ENCODE measurements at regions not wholly inside any gene's neighbourhood (a gene's known extent, or its start where the extent isn't known, plus 50 kb on each side); places are given as distances from the start of the nearest gene placed in this dataset.
"Not testable (repeated sequence)": the region's sequence is repeated elsewhere in the genome, so short reads cannot be mapped to it uniquely, and the experiment has no call there.

- Histone ChIP-seq H3K9me3 (ENCODE audit: control insufficient read depth in 2 of 2, insufficient read depth in 1 of 2, low read length in 1 of 2) (no peaks in the 10 kb centered on the region), H3K4me3 (ENCODE audit: low read length in 2 of 2) (no peak overlapping the region), H3K4me1 (ENCODE audit: control insufficient read depth in 2 of 2, insufficient read depth in 2 of 2, low read length in 2 of 2) (no peaks in the 10 kb centered on the region), H3K27me3 (ENCODE audit: control insufficient read depth in 2 of 2, insufficient read depth in 1 of 2, low read length in 1 of 2) (no peaks in the 10 kb centered on the region), H3K36me3 (ENCODE audit: control insufficient read depth in 2 of 2, insufficient read depth in 2 of 2, low read length in 1 of 2) (no peaks in the 10 kb centered on the region), H3K27ac (ENCODE audit: low read depth in 1 of 2, low read length in 1 of 2) (no peak overlapping the region)
- WGBS, result 93% methylated on average over 2 of the region's 2 CpGs
- no peak for DNase-seq (ENCODE audit: low read depth in 6 of 9, low spot score in 9 of 9)
These were observed 123.4 kb downstream of the BOD1 start for GRCh38 chr5:173493040-173493439.

- H3K4me3 ChIP-seq (ENCODE audit: low read length in 2 of 2), result no peak overlapping the region
- no peaks in the 10 kb centered on the region for H3K4me1 ChIP-seq (ENCODE audit: control insufficient read depth in 2 of 2, insufficient read depth in 2 of 2, low read length in 2 of 2)
- DNase-seq (ENCODE audit: low read depth in 6 of 9, low spot score in 9 of 9), result no peak
- H3K27ac ChIP-seq (ENCODE audit: low read depth in 1 of 2, low read length in 1 of 2), result no peak overlapping the region
- no peaks in the 10 kb centered on the region for H3K27me3 ChIP-seq (ENCODE audit: control insufficient read depth in 2 of 2, insufficient read depth in 1 of 2, low read length in 1 of 2)
- 86% methylated on average over 1 of the region's 1 CpG for WGBS
- H3K36me3 ChIP-seq (ENCODE audit: control insufficient read depth in 2 of 2, insufficient read depth in 2 of 2, low read length in 1 of 2), result no peaks in the 10 kb centered on the region
- no peaks in the 10 kb centered on the region for H3K9me3 ChIP-seq (ENCODE audit: control insufficient read depth in 2 of 2, insufficient read depth in 1 of 2, low read length in 1 of 2)
These were observed 125.8 kb downstream of the BOD1 start for GRCh38 chr5:173490681-173491080.

- H3K9me3 ChIP-seq (ENCODE audit: control insufficient read depth in 2 of 2, insufficient read depth in 1 of 2, low read length in 1 of 2), result no peaks in the 10 kb centered on the region
- DNase-seq (ENCODE audit: low read depth in 6 of 9, low spot score in 9 of 9), result no peak
- 72% methylated on average over 5 of the region's 5 CpGs for WGBS
These were observed 128.3 kb downstream of the BOD1 start for GRCh38 chr5:173488144-173488543.

GRCh38 chr5:173487300-173487699 is 129.2 kb downstream of the BOD1 start:
- H3K4me1 ChIP-seq (ENCODE audit: control insufficient read depth in 2 of 2, insufficient read depth in 2 of 2, low read length in 2 of 2), result no peaks in the 10 kb centered on the region
- no peak overlapping the region for H3K4me3 ChIP-seq (ENCODE audit: low read length in 2 of 2)
- no peaks in the 10 kb centered on the region for H3K36me3 ChIP-seq (ENCODE audit: control insufficient read depth in 2 of 2, insufficient read depth in 2 of 2, low read length in 1 of 2)
- 87% methylated on average over 1 of the region's 1 CpG for WGBS
- H3K27me3 ChIP-seq (ENCODE audit: control insufficient read depth in 2 of 2, insufficient read depth in 1 of 2, low read length in 1 of 2), result no peaks in the 10 kb centered on the region
- DNase-seq (ENCODE audit: low read depth in 6 of 9, low spot score in 9 of 9), result no peak
- H3K27ac ChIP-seq (ENCODE audit: low read depth in 1 of 2, low read length in 1 of 2), result no peak overlapping the region
- no peaks in the 10 kb centered on the region for H3K9me3 ChIP-seq (ENCODE audit: control insufficient read depth in 2 of 2, insufficient read depth in 1 of 2, low read length in 1 of 2)

More at GRCh38 chr5:173488144-173488543, 128.3 kb downstream of the BOD1 start:
- no peak overlapping the region for H3K27ac ChIP-seq (ENCODE audit: low read depth in 1 of 2, low read length in 1 of 2)
- no peaks in the 10 kb centered on the region for H3K4me1 ChIP-seq (ENCODE audit: control insufficient read depth in 2 of 2, insufficient read depth in 2 of 2, low read length in 2 of 2)
- no peaks in the 10 kb centered on the region for H3K36me3 ChIP-seq (ENCODE audit: control insufficient read depth in 2 of 2, insufficient read depth in 2 of 2, low read length in 1 of 2)
- H3K4me3 ChIP-seq (ENCODE audit: low read length in 2 of 2), result no peak overlapping the region
- no peaks in the 10 kb centered on the region for H3K27me3 ChIP-seq (ENCODE audit: control insufficient read depth in 2 of 2, insufficient read depth in 1 of 2, low read length in 1 of 2)

GRCh38 chr5:173486355-173487225 is 129.9 kb downstream of the BOD1 start:
- H3K27ac ChIP-seq (ENCODE audit: low read depth in 1 of 2, low read length in 1 of 2), result no peak overlapping the region
- no peaks in the 10 kb centered on the region for H3K9me3 ChIP-seq (ENCODE audit: control insufficient read depth in 2 of 2, insufficient read depth in 1 of 2, low read length in 1 of 2)
- WGBS, result 87% methylated on average over 6 of the region's 6 CpGs
- no peaks in the 10 kb centered on the region for H3K36me3 ChIP-seq (ENCODE audit: control insufficient read depth in 2 of 2, insufficient read depth in 2 of 2, low read length in 1 of 2)
- no peak for DNase-seq (ENCODE audit: low read depth in 6 of 9, low spot score in 9 of 9)
- H3K4me1 ChIP-seq (ENCODE audit: control insufficient read depth in 2 of 2, insufficient read depth in 2 of 2, low read length in 2 of 2), result no peaks in the 10 kb centered on the region
- H3K27me3 ChIP-seq (ENCODE audit: control insufficient read depth in 2 of 2, insufficient read depth in 1 of 2, low read length in 1 of 2), result no peaks in the 10 kb centered on the region
- H3K4me3 ChIP-seq (ENCODE audit: low read length in 2 of 2), result no peak overlapping the region

- WGBS, result 84% methylated on average over 10 of the region's 10 CpGs
- Histone ChIP-seq H3K4me3 (ENCODE audit: low read length in 2 of 2) (no peak overlapping the region), H3K9me3 (ENCODE audit: control insufficient read depth in 2 of 2, insufficient read depth in 1 of 2, low read length in 1 of 2) (no peaks in the 10 kb centered on the region), H3K27ac (ENCODE audit: low read depth in 1 of 2, low read length in 1 of 2) (no peak overlapping the region), H3K4me1 (ENCODE audit: control insufficient read depth in 2 of 2, insufficient read depth in 2 of 2, low read length in 2 of 2) (no peaks in the 10 kb centered on the region), H3K27me3 (ENCODE audit: control insufficient read depth in 2 of 2, insufficient read depth in 1 of 2, low read length in 1 of 2) (no peaks in the 10 kb centered on the region), H3K36me3 (ENCODE audit: control insufficient read depth in 2 of 2, insufficient read depth in 2 of 2, low read length in 1 of 2) (no peaks in the 10 kb centered on the region)
- DNase-seq (ENCODE audit: low read depth in 6 of 9, low spot score in 9 of 9), result no peak
These were observed 131.9 kb downstream of the BOD1 start for GRCh38 chr5:173484569-173484968.

GRCh38 chr5:173483599-173483998 is 132.9 kb downstream of the BOD1 start:
- WGBS, result 99% methylated on average over 3 of the region's 3 CpGs
- not testable (repeated sequence) for H3K36me3 ChIP-seq (ENCODE audit: control insufficient read depth in 2 of 2, insufficient read depth in 2 of 2, low read length in 1 of 2); H3K9me3 ChIP-seq (ENCODE audit: control insufficient read depth in 2 of 2, insufficient read depth in 1 of 2, low read length in 1 of 2); H3K27ac ChIP-seq (ENCODE audit: low read depth in 1 of 2, low read length in 1 of 2); DNase-seq (ENCODE audit: low read depth in 6 of 9, low spot score in 9 of 9); H3K4me3 ChIP-seq (ENCODE audit: low read length in 2 of 2); H3K4me1 ChIP-seq (ENCODE audit: control insufficient read depth in 2 of 2, insufficient read depth in 2 of 2, low read length in 2 of 2); H3K27me3 ChIP-seq (ENCODE audit: control insufficient read depth in 2 of 2, insufficient read depth in 1 of 2, low read length in 1 of 2)

GRCh38 chr5:173483160-173483559 is 133.3 kb downstream of the BOD1 start:
- Histone ChIP-seq H3K27me3 (ENCODE audit: control insufficient read depth in 2 of 2, insufficient read depth in 1 of 2, low read length in 1 of 2) (no peaks in the 10 kb centered on the region), H3K4me3 (ENCODE audit: low read length in 2 of 2) (no peak overlapping the region), H3K4me1 (ENCODE audit: control insufficient read depth in 2 of 2, insufficient read depth in 2 of 2, low read length in 2 of 2) (no peaks in the 10 kb centered on the region), H3K27ac (ENCODE audit: low read depth in 1 of 2, low read length in 1 of 2) (no peak overlapping the region), H3K36me3 (ENCODE audit: control insufficient read depth in 2 of 2, insufficient read depth in 2 of 2, low read length in 1 of 2) (no peaks in the 10 kb centered on the region), H3K9me3 (ENCODE audit: control insufficient read depth in 2 of 2, insufficient read depth in 1 of 2, low read length in 1 of 2) (no peaks in the 10 kb centered on the region)
- DNase-seq (ENCODE audit: low read depth in 6 of 9, low spot score in 9 of 9), result no peak
- WGBS, result 93% methylated on average over 4 of the region's 4 CpGs

- no peak for DNase-seq (ENCODE audit: low read depth in 6 of 9, low spot score in 9 of 9)
- H3K27ac ChIP-seq (ENCODE audit: low read depth in 1 of 2, low read length in 1 of 2), result no peak overlapping the region
- no peaks in the 10 kb centered on the region for H3K36me3 ChIP-seq (ENCODE audit: control insufficient read depth in 2 of 2, insufficient read depth in 2 of 2, low read length in 1 of 2)
- 69% methylated on average over 5 of the region's 5 CpGs for WGBS
- no peaks in the 10 kb centered on the region for H3K9me3 ChIP-seq (ENCODE audit: control insufficient read depth in 2 of 2, insufficient read depth in 1 of 2, low read length in 1 of 2)
- H3K27me3 ChIP-seq (ENCODE audit: control insufficient read depth in 2 of 2, insufficient read depth in 1 of 2, low read length in 1 of 2), result no peaks in the 10 kb centered on the region
- no peak overlapping the region for H3K4me3 ChIP-seq (ENCODE audit: low read length in 2 of 2)
- no peaks in the 10 kb centered on the region for H3K4me1 ChIP-seq (ENCODE audit: control insufficient read depth in 2 of 2, insufficient read depth in 2 of 2, low read length in 2 of 2)
These were observed 134.6 kb downstream of the BOD1 start for GRCh38 chr5:173481821-173482220.

Measured in thymus (tissue), 11 donors.